ENCODE measurements at regions not wholly inside any gene's neighbourhood (a gene's known extent, or its start where the extent isn't known, plus 50 kb on each side); places are given as distances from the start of the nearest gene placed in this dataset.

- no peak for TF ChIP-seq CTCF (IDR thresholded peaks at IDR 0.05)
- no peak for TF ChIP-seq POLR2A (IDR thresholded peaks at IDR 0.05)
Observed at GRCh38 chr14:94935706-94936300, 165.9 kb upstream of the GSC start.
